ENCODE measurements at regions not wholly inside any gene's neighbourhood (a gene's known extent, or its start where the extent isn't known, plus 50 kb on each side); places are given as distances from the start of the nearest gene placed in this dataset.

DNA sequence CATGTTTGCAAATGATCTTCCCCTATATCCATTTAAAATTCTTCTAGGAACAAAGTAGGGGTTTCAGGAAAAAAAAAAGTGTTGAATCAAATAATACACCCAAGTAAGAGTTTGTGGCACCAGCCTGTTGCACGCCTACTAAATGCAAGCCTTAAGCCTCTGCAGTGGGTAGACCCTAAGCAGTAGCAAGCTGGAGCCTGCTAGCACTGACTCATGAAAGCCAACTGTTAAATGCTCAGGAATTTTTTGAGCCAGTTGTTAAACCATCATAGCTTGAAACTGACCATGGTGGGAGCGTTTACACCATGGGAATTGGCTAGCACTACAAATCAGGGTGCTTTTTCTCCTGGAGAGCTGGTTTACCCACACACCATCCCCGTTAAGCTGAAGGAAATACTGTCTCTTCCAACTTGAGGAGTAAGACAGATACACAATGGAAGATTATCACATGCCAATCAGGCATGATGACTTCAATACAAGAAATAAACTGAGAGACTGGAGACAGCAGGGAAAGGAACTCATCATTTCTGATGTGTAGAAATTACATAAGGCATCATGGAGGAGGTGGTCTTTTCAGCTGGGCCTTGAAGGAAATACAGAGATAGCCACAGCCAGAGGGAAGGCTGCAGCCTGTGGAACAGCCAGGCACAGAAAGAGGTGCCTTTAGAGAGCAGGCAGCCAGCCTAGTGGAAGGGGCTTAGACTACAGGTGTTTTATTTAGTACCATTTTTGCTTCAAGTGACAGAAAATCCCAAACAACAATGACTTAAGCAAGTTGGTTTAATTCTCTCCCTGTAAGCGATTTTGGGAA, 110.8 kb downstream of the SNX5 start:
- TF ChIP-seq, protein P1, sequence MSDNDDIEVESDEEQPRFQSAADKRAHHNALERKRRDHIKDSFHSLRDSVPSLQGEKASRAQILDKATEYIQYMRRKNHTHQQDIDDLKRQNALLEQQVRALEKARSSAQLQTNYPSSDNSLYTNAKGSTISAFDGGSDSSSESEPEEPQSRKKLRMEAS (IDR thresholded peaks at IDR 0.05) = no peak
- TF ChIP-seq, protein P2, sequence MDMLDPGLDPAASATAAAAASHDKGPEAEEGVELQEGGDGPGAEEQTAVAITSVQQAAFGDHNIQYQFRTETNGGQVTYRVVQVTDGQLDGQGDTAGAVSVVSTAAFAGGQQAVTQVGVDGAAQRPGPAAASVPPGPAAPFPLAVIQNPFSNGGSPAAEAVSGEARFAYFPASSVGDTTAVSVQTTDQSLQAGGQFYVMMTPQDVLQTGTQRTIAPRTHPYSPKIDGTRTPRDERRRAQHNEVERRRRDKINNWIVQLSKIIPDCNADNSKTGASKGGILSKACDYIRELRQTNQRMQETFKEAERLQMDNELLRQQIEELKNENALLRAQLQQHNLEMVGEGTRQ (IDR thresholded peaks at IDR 0.05) = no peak
- no peak for TF ChIP-seq POLR2A (IDR thresholded peaks at IDR 0.05; ENCODE audit: low read length)
- TF ChIP-seq, protein P3, sequence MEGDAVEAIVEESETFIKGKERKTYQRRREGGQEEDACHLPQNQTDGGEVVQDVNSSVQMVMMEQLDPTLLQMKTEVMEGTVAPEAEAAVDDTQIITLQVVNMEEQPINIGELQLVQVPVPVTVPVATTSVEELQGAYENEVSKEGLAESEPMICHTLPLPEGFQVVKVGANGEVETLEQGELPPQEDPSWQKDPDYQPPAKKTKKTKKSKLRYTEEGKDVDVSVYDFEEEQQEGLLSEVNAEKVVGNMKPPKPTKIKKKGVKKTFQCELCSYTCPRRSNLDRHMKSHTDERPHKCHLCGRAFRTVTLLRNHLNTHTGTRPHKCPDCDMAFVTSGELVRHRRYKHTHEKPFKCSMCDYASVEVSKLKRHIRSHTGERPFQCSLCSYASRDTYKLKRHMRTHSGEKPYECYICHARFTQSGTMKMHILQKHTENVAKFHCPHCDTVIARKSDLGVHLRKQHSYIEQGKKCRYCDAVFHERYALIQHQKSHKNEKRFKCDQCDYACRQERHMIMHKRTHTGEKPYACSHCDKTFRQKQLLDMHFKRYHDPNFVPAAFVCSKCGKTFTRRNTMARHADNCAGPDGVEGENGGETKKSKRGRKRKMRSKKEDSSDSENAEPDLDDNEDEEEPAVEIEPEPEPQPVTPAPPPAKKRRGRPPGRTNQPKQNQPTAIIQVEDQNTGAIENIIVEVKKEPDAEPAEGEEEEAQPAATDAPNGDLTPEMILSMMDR (IDR thresholded peaks at IDR 0.05) = no peak
- no peak for TF ChIP-seq TFCP2L1 (CRISPR knock-in tag; IDR thresholded peaks at IDR 0.05)
- TF ChIP-seq, protein P4, sequence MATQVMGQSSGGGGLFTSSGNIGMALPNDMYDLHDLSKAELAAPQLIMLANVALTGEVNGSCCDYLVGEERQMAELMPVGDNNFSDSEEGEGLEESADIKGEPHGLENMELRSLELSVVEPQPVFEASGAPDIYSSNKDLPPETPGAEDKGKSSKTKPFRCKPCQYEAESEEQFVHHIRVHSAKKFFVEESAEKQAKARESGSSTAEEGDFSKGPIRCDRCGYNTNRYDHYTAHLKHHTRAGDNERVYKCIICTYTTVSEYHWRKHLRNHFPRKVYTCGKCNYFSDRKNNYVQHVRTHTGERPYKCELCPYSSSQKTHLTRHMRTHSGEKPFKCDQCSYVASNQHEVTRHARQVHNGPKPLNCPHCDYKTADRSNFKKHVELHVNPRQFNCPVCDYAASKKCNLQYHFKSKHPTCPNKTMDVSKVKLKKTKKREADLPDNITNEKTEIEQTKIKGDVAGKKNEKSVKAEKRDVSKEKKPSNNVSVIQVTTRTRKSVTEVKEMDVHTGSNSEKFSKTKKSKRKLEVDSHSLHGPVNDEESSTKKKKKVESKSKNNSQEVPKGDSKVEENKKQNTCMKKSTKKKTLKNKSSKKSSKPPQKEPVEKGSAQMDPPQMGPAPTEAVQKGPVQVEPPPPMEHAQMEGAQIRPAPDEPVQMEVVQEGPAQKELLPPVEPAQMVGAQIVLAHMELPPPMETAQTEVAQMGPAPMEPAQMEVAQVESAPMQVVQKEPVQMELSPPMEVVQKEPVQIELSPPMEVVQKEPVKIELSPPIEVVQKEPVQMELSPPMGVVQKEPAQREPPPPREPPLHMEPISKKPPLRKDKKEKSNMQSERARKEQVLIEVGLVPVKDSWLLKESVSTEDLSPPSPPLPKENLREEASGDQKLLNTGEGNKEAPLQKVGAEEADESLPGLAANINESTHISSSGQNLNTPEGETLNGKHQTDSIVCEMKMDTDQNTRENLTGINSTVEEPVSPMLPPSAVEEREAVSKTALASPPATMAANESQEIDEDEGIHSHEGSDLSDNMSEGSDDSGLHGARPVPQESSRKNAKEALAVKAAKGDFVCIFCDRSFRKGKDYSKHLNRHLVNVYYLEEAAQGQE (IDR thresholded peaks at IDR 0.05) = no peak
- no peak for TF ChIP-seq KDM5A (IDR thresholded peaks at IDR 0.05)
- TF ChIP-seq EP300 (IDR thresholded peaks at IDR 0.05) = no peak
- no peak for TF ChIP-seq CHD2 (IDR thresholded peaks at IDR 0.05; ENCODE audit: low read length, partially characterized antibody)
